IPS-NIHi11 (cell line): ENCODE measurements at regions not wholly inside any gene's neighbourhood (a gene's known extent, or its start where the extent isn't known, plus 50 kb on each side); places are given as distances from the start of the nearest gene placed in this dataset.
A peak's percentile ranks its signal among the peaks of the same experiment; 100 is the strongest.
"Not testable (repeated sequence)": the region's sequence is repeated elsewhere in the genome, so short reads cannot be mapped to it uniquely, and the experiment has no call there.

Experiments
- DNase-seq: peaks from one replicate; pipeline ENCODE4 v3.0.0; 2012; ENCODE audit warnings: mixed read lengths, low spot score

GRCh38 chr6:104676679-104677078, 183.0 kb downstream of the HACE1 start:
- not testable (repeated sequence) for DNase-seq

GRCh38 chr6:104675161-104675560, 184.6 kb downstream of the HACE1 start:
- not testable (repeated sequence) for DNase-seq

- DNase-seq, result not testable (repeated sequence)
These were observed 186.6 kb downstream of the HACE1 start for GRCh38 chr6:104673078-104673477.

GRCh38 chr6:104671591-104671891, 188.2 kb downstream of the HACE1 start:
- not testable (repeated sequence) for DNase-seq

GRCh38 chr6:104670834-104671590, 188.7 kb downstream of the HACE1 start:
- DNase-seq, result not testable (repeated sequence)

- no peak for DNase-seq
These were observed 190.2 kb downstream of the HACE1 start for GRCh38 chr6:104669483-104669882.

- no peak for DNase-seq
These were observed 203.5 kb downstream of the HACE1 start for GRCh38 chr6:104656235-104656634.

- no peak for DNase-seq
These were observed 205.9 kb downstream of the HACE1 start for GRCh38 chr6:104653781-104654180.

GRCh38 chr6:104648347-104648746, 211.4 kb downstream of the HACE1 start:
- DNase-seq, result no peak

GRCh38 chr6:104644848-104645247, 214.9 kb downstream of the HACE1 start:
- DNase-seq, result no peak

- no peak for DNase-seq
These were observed 216.8 kb downstream of the HACE1 start for GRCh38 chr6:104642871-104643270.

- no peak for DNase-seq
These were observed 219.0 kb downstream of the HACE1 start for GRCh38 chr6:104640761-104641160.

GRCh38 chr6:104640150-104640700, 219.5 kb downstream of the HACE1 start:
- no peak for DNase-seq

GRCh38 chr6:104639668-104640067, 220.1 kb downstream of the HACE1 start:
- no peak for DNase-seq

GRCh38 chr6:104638841-104639290, 220.9 kb downstream of the HACE1 start:
- DNase-seq, result no peak

GRCh38 chr6:104633125-104633524, 226.6 kb downstream of the HACE1 start:
- no peak for DNase-seq

GRCh38 chr6:104632588-104632987, 227.1 kb downstream of the HACE1 start:
- no peak for DNase-seq

- no peak for DNase-seq
These were observed 228.8 kb downstream of the HACE1 start for GRCh38 chr6:104630955-104631354.

- no peak for DNase-seq
These were observed 229.2 kb downstream of the HACE1 start for GRCh38 chr6:104630522-104630921.

GRCh38 chr6:104629826-104630225, 229.9 kb downstream of the HACE1 start:
- no peak for DNase-seq

GRCh38 chr6:104625536-104625935, 234.2 kb downstream of the HACE1 start:
- DNase-seq, result no peak

GRCh38 chr6:104623052-104623690, 236.5 kb downstream of the HACE1 start:
- DNase-seq, result peak; percentile 33

GRCh38 chr6:104621396-104621795, 238.3 kb downstream of the HACE1 start:
- no peak for DNase-seq
